GM23338 (cell line): ENCODE measurements at regions not wholly inside any gene's neighbourhood (a gene's known extent, or its start where the extent isn't known, plus 50 kb on each side); places are given as distances from the start of the nearest gene placed in this dataset.

ENCODE experiments used
- CTCF ChIP-seq, 2 experiments: fragments of 200-600 bp in 1 of 2; sonication (generic) in 1 of 2; conservative IDR thresholded peaks; 2 replicates each; pipeline versions ENCODE4 v1.5.1 to v1.6.1; 2016 to 2017; ENCODE audit warnings: antibody characterized with exemption in 2 of 2, low read depth in 2 of 2, mild to moderate bottlenecking in 2 of 2, moderate library complexity in 1 of 2
- ETS1 ChIP-seq: IDR thresholded peaks from 2 replicates; pipeline ENCODE4 v1.6.1; 2016; ENCODE audit warnings: antibody characterized with exemption
- EZH2 ChIP-seq: fragments of 200-600 bp; sonication (generic); IDR thresholded peaks from one replicate; pipeline ENCODE4 v1.8.0; 2017; ENCODE audit warnings: antibody characterized with exemption, mild to moderate bottlenecking, low read depth; ENCODE audit not compliant: unreplicated experiment
- EZH2phosphoT487 ChIP-seq: fragments of 200-600 bp; sonication (generic); IDR thresholded peaks from one replicate; pipeline ENCODE4 v1.8.1; 2018; ENCODE audit warnings: antibody characterized with exemption; ENCODE audit not compliant: unreplicated experiment
- JUNB ChIP-seq: IDR thresholded peaks from one replicate; pipeline ENCODE4 v1.6.1; 2016; ENCODE audit warnings: antibody characterized with exemption; ENCODE audit not compliant: unreplicated experiment
- POLR2AphosphoS5 ChIP-seq: IDR thresholded peaks from 2 replicates; pipeline ENCODE4 v1.6.1; 2016; ENCODE audit warnings: antibody characterized with exemption, low read depth
- REST ChIP-seq: IDR thresholded peaks from one replicate; pipeline ENCODE4 v1.6.1; 2018; ENCODE audit warnings: antibody characterized with exemption; ENCODE audit not compliant: unreplicated experiment
- ZNF114 ChIP-seq: fragments of 250-450 bp; sonication (Bioruptor Pico); IDR thresholded peaks from 2 replicates; pipeline ENCODE4 v1.5.0; 2020; ENCODE audit warnings: mild to moderate bottlenecking, moderate library complexity

GRCh38 chr10:93138113-93138870, 64.6 kb downstream of the CYP26A1 start:
- no peak for TF ChIP-seq JUNB
- no peak for TF ChIP-seq CTCF (conservative IDR thresholded peaks at IDR 0.05; ENCODE audit: low read depth in 2 of 2)
- no peak for TF ChIP-seq EZH2
- TF ChIP-seq ETS1: no peak
- no peak for TF ChIP-seq POLR2AphosphoS5
- no peak for TF ChIP-seq REST
- no peak for TF ChIP-seq EZH2phosphoT487
- no peak for TF ChIP-seq ZNF114 (CRISPR knock-in tag)
